GM12878 (cell line): ENCODE measurements at regions not wholly inside any gene's neighbourhood (a gene's known extent, or its start where the extent isn't known, plus 50 kb on each side); places are given as distances from the start of the nearest gene placed in this dataset.

Source experiments
- ATAC-seq: fragments of 200-7000 bp; cut with Tn5 transposase; 3 replicates; pipeline ENCODE4 v1.9.1; 2020; ENCODE audit warnings: mild to moderate bottlenecking, moderate library complexity
- BruUV-seq: library from RNA; stranded (reverse); fragments of 400-500 nt; replicated peaks from 2 replicates; lab custom pipeline; 2021; lab: Mats Ljungman, UMichigan
- CTCF ChIA-PET: fragments of 300-600 bp; sonication (Branson Sonifier 250); formaldehyde crosslinking; extraction: SDS; loops from one replicate; lab custom pipeline; 2021; ENCODE audit warnings: inconsistent platforms; lab: Yijun Ruan, JAX
- POLR2A ChIA-PET: fragments of 350-600 bp; formaldehyde crosslinking; extraction: SDS; loops from one replicate; lab custom pipeline; 2021; ENCODE audit warnings: inconsistent platforms; lab: Charles Lee
- RAD21 ChIA-PET: fragments of 300-600 bp; sonication (Branson Sonifier 250); formaldehyde crosslinking; loops from one replicate; lab custom pipeline; 2023; ENCODE audit warnings: antibody characterized with exemption; ENCODE audit not compliant: unreplicated experiment; lab: Charles Lee
- SMC1A ChIA-PET: fragments of 300-600 bp; sonication (Branson Sonifier 250); formaldehyde crosslinking; loops from one replicate; lab custom pipeline; 2023; ENCODE audit not compliant: unreplicated experiment, uncharacterized antibody; lab: Charles Lee
- DNase-seq: peaks from one replicate; pipeline ENCODE4 v3.0.0-alpha.2; 2011; ENCODE audit warnings: low read depth, low spot score
- FAIRE-seq: peaks from 3 replicates; lab custom pipeline; 2011; peaks lifted over from hg19 to GRCh38; lab: Jason Lieb, UNC
- H2AFZ ChIP-seq: 2 replicates; pipeline ENCODE4 v1.6.0; 2011; ENCODE audit warnings: low read depth, low read length, control low read depth; ENCODE audit not compliant: control insufficient read depth
- H3K27ac ChIP-seq: 2 replicates; pipeline ENCODE4 v1.5.1; 2011; ENCODE audit warnings: control low read depth; ENCODE audit not compliant: control insufficient read depth, insufficient read depth
- H3K27me3 ChIP-seq, 2 experiments: replicated peaks in 1 of 2; 2 replicates each; pipeline versions ENCODE4 v1.6.0 to v1.6.1; 2011; ENCODE audit warnings: low read length in 1 of 2; ENCODE audit not compliant: control insufficient read depth in 2 of 2, insufficient read depth in 2 of 2
- H3K36me3 ChIP-seq, 2 experiments: 2 replicates each; pipeline ENCODE4 v1.5.1; 2011; ENCODE audit warnings: low read length in 1 of 2; ENCODE audit not compliant: control insufficient read depth in 2 of 2, insufficient read depth in 2 of 2
- H3K4me1 ChIP-seq: 2 replicates; pipeline ENCODE4 v1.6.1; 2011; ENCODE audit warnings: mild to moderate bottlenecking, low read length, moderate library complexity, mixed read lengths; ENCODE audit not compliant: control insufficient read depth, insufficient read depth
- H3K4me2 ChIP-seq: 2 replicates; pipeline ENCODE4 v1.6.0; 2011; ENCODE audit warnings: control low read depth; ENCODE audit not compliant: control insufficient read depth, insufficient read depth
- H3K4me3 ChIP-seq: fragments of 200-600 bp; sonication (generic); 2 replicates; pipeline ENCODE4 v1.5.1; 2016
- H3K79me2 ChIP-seq: 2 replicates; pipeline ENCODE4 v1.6.0; 2011; ENCODE audit warnings: low read length; ENCODE audit not compliant: control insufficient read depth, insufficient read depth
- H3K9ac ChIP-seq: 2 replicates; pipeline ENCODE4 v1.8.0; 2011; ENCODE audit warnings: low read length, control low read depth, mixed read lengths; ENCODE audit not compliant: control insufficient read depth, insufficient read depth
- H3K9me3 ChIP-seq: replicated peaks from 3 replicates; pipeline ENCODE4 v1.5.1; 2011; ENCODE audit warnings: mild to moderate bottlenecking, low read length; ENCODE audit not compliant: control insufficient read depth, insufficient read depth
- H4K20me1 ChIP-seq: 2 replicates; pipeline ENCODE4 v1.6.0; 2011; ENCODE audit not compliant: control insufficient read depth, insufficient read depth
- CHD2 ChIP-seq: IDR thresholded peaks from 2 replicates; pipeline ENCODE4 v1.6.1; 2011; ENCODE audit warnings: low read depth, low read length, improper control_type of control experiment, borderline replicate concordance
- IKZF1 ChIP-seq: fragments of 450-650 bp; conservative IDR thresholded peaks from 2 replicates; pipeline ENCODE4 v1.6.1; 2017; ENCODE audit warnings: antibody characterized with exemption, mild to moderate bottlenecking
- KAT2A ChIP-seq: conservative IDR thresholded peaks from 2 replicates; pipeline ENCODE4 v1.6.1; 2011; ENCODE audit warnings: low read depth, low read length; ENCODE audit not compliant: control insufficient read depth
- POLR2AphosphoS5 ChIP-seq: IDR thresholded peaks from 2 replicates; pipeline ENCODE4 v1.6.1; 2011; ENCODE audit warnings: mild to moderate bottlenecking, low read length, inconsistent platforms
- RAD21 ChIP-seq: IDR thresholded peaks from 2 replicates; pipeline ENCODE4 v1.6.1; 2011; ENCODE audit warnings: mild to moderate bottlenecking, low read depth, low read length, moderate library complexity; ENCODE audit not compliant: insufficient read depth
- SIX5 ChIP-seq: IDR thresholded peaks from 2 replicates; pipeline ENCODE4 v1.6.1; 2011; ENCODE audit warnings: mild to moderate bottlenecking, low read depth, low read length, moderate library complexity; ENCODE audit not compliant: severe bottlenecking
- SREBF2 ChIP-seq: IDR thresholded peaks from 2 replicates; pipeline ENCODE4 v1.6.1; 2012; ENCODE audit warnings: mild to moderate bottlenecking, low read length
- TARDBP ChIP-seq: IDR thresholded peaks from 2 replicates; pipeline ENCODE4 v1.6.1; 2016; ENCODE audit warnings: borderline replicate concordance
- YBX1 ChIP-seq: fragments of 450-650 bp; IDR thresholded peaks from 2 replicates; pipeline ENCODE4 v1.6.1; 2016; ENCODE audit warnings: antibody characterized with exemption
- ZNF207 ChIP-seq: fragments of 450-650 bp; IDR thresholded peaks from 2 replicates; pipeline ENCODE4 v1.6.1; 2014; ENCODE audit warnings: antibody characterized with exemption, mild to moderate bottlenecking, borderline replicate concordance
- WGBS: methylation state at CpG from one replicate; pipeline ENCODE4 v1.1.6; 2016; ENCODE audit warnings: low lambda C conversion rate; ENCODE audit not compliant: insufficient replicate concordance, insufficient coverage; ENCODE audit errors: missing lambda C conversion rate; 5-methylcytosine and 5-hydroxymethylcytosine counted together
- in situ Hi-C: fragments of 300-500 bp; cut with MboI; formaldehyde crosslinking; loops from 9 replicates; pipeline ENCODE4 v1.14.3; 2018; ENCODE audit warnings: mixed read lengths
- intact Hi-C: fragments of 100-400 bp; cut with micrococcal nuclease; formaldehyde crosslinking; loops from one replicate; pipeline ENCODE4 v1.14.2; 2022; ENCODE audit not compliant: unreplicated experiment
- TF ChIP-seq, protein P1 (sequence below): IDR thresholded peaks from 2 replicates; pipeline ENCODE4 v1.6.1; 2012; ENCODE audit warnings: low read depth, low read length, improper control_type of control experiment
- TF ChIP-seq, protein P2 (sequence below): fragments of 450-650 bp; IDR thresholded peaks from 2 replicates; pipeline ENCODE4 v1.6.1; 2014; ENCODE audit warnings: mild to moderate bottlenecking
- TF ChIP-seq, protein P3 (sequence below): fragments of 450-650 bp; IDR thresholded peaks from 2 replicates; pipeline ENCODE4 v1.6.1; 2017; ENCODE audit warnings: borderline replicate concordance
- TF ChIP-seq, protein P4 (sequence below): fragments of 450-650 bp; IDR thresholded peaks from 2 replicates; pipeline ENCODE4 v1.6.1; 2016; ENCODE audit warnings: mild to moderate bottlenecking

DNA sequence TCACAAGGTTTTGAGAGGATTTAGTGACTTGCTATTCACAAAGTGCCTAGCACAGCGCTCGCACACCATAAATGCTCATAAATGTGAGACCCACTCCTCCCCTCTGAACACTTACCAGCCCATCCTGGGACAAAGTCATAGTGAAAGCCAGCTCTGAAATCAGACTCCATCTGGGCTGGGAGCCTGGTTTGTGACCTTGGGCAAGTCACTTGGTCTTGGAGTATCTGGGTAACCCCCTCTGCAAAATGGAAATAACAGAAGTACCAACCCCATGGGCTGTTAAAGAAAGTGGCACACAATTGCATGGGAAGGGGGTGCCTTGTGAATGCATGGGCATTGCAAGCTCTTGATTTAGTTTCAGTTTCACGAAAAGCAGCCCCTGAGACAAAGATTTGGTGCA is 104.7 kb upstream of the CDH5 start (continued):
- TF ChIP-seq, protein P1, sequence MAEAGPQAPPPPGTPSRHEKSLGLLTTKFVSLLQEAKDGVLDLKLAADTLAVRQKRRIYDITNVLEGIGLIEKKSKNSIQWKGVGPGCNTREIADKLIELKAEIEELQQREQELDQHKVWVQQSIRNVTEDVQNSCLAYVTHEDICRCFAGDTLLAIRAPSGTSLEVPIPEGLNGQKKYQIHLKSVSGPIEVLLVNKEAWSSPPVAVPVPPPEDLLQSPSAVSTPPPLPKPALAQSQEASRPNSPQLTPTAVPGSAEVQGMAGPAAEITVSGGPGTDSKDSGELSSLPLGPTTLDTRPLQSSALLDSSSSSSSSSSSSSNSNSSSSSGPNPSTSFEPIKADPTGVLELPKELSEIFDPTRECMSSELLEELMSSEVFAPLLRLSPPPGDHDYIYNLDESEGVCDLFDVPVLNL, result no peak
- TF ChIP-seq ZNF207 (no peak), CHD2 (no peak), SREBF2 (no peak)
- TF ChIP-seq, protein P2, sequence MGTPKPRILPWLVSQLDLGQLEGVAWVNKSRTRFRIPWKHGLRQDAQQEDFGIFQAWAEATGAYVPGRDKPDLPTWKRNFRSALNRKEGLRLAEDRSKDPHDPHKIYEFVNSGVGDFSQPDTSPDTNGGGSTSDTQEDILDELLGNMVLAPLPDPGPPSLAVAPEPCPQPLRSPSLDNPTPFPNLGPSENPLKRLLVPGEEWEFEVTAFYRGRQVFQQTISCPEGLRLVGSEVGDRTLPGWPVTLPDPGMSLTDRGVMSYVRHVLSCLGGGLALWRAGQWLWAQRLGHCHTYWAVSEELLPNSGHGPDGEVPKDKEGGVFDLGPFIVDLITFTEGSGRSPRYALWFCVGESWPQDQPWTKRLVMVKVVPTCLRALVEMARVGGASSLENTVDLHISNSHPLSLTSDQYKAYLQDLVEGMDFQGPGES, result no peak

DNA sequence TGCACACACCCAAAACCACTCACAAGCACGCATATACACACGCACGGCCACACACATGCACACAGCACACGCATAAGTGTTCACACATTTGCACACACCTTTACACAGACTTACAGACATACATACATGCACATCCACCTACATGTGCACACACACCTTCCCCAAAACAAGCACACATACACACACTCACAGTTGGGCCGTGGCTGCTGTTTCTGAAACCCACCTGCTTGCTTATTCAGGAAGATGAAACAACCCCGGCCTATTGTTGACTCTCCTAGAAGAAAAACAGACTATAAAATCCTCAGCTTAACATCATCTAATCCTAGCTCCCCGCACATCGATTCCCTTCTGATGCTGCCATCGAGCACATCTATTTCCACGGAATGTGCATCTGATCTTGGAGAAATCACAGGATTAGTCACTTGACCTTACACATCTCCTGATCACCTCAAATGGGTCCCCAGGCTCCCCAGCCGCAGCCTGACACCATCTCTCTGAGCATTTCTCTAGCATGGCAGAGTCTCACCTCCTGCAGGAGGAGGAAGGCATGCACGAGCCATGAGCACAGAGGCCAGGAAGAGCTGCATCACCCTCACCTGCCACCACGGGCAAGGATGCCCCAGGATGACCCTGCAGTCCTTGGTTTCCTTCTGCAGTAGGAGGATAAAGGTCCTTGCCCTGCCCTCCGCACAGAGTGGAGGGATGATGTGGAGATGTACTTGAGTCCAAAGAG is 105.8 kb upstream of the CDH5 start:
- intact Hi-C loops, result no loop called here
- Histone ChIP-seq H3K9me3 (no peaks in the 10 kb centered on the region), H2AFZ (no peak overlapping the region), H3K36me3 (no peaks in the 10 kb centered on the region), H3K79me2 (no peaks in the 10 kb centered on the region), H3K4me2 (no peak overlapping the region), H4K20me1 (no peaks in the 10 kb centered on the region), H3K4me1 (no peaks in the 10 kb centered on the region), H3K4me3 (no peak overlapping the region), H3K27ac (no peak overlapping the region), H3K27me3 (peaks cover 0 to 1% of the 10 kb centered on the region in 2 experiments; a peak in 3 of 4 replicates), H3K9ac (no peak overlapping the region)
- ChIA-PET CTCF (interaction anchor here (0.9 kb wide), 1 partner anchor 58 kb away, joined by 3 read pairs; no protein-coding TSS in a partner anchor), POLR2A (no interaction called here), SMC1A (no interaction called here), RAD21 (no interaction called here)
- whole genome bisulfite sequencing, result 30% methylated on average over 14 of the region's 14 CpGs
- no peak for FAIRE-seq
- DNase-seq, result no peak
- no TSS peak for BruUV-seq
- no peak for TF ChIP-seq IKZF1
- no peak for TF ChIP-seq KAT2A
- TF ChIP-seq RAD21, result no peak
- TF ChIP-seq TARDBP, result no peak
- TF ChIP-seq SIX5, result no peak
- TF ChIP-seq, protein P3, sequence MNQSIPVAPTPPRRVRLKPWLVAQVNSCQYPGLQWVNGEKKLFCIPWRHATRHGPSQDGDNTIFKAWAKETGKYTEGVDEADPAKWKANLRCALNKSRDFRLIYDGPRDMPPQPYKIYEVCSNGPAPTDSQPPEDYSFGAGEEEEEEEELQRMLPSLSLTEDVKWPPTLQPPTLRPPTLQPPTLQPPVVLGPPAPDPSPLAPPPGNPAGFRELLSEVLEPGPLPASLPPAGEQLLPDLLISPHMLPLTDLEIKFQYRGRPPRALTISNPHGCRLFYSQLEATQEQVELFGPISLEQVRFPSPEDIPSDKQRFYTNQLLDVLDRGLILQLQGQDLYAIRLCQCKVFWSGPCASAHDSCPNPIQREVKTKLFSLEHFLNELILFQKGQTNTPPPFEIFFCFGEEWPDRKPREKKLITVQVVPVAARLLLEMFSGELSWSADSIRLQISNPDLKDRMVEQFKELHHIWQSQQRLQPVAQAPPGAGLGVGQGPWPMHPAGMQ, result no peak
- no peak for TF ChIP-seq POLR2AphosphoS5
- TF ChIP-seq, protein P4, sequence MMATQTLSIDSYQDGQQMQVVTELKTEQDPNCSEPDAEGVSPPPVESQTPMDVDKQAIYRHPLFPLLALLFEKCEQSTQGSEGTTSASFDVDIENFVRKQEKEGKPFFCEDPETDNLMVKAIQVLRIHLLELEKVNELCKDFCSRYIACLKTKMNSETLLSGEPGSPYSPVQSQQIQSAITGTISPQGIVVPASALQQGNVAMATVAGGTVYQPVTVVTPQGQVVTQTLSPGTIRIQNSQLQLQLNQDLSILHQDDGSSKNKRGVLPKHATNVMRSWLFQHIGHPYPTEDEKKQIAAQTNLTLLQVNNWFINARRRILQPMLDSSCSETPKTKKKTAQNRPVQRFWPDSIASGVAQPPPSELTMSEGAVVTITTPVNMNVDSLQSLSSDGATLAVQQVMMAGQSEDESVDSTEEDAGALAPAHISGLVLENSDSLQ, result no peak
- TF ChIP-seq YBX1, result no peak
- in situ Hi-C loops, result no loop called here
- no peak for ATAC-seq
